ENCODE measurements at regions not wholly inside any gene's neighbourhood (a gene's known extent, or its start where the extent isn't known, plus 50 kb on each side); places are given as distances from the start of the nearest gene placed in this dataset.

GRCh38 chr16:73385696-73386095 lies 337.8 kb upstream of the ZFHX3 start:
- DNase-seq (ENCODE audit: low spot score) = no peak
- ATAC-seq = no peak
- intact Hi-C loops (cut with DNase I) = no loop called here

- intact Hi-C loops (cut with DNase I) = no loop called here
- no peak for DNase-seq (ENCODE audit: low spot score)
- no peak for ATAC-seq
These were observed 336.7 kb upstream of the ZFHX3 start for GRCh38 chr16:73384506-73385089.

- ATAC-seq (no peak), DNase-seq (ENCODE audit: low spot score) (no peak)
- intact Hi-C loops (cut with DNase I) = no loop called here
These were observed 336.0 kb upstream of the ZFHX3 start for GRCh38 chr16:73383988-73384365.

GRCh38 chr16:73383195-73383987 lies 335.5 kb upstream of the ZFHX3 start:
- intact Hi-C loops (cut with DNase I) = no loop called here
- DNase-seq (ENCODE audit: low spot score) (no peak), ATAC-seq (no peak)

- ATAC-seq = no peak
- no peak for DNase-seq (ENCODE audit: low spot score)
- intact Hi-C loops (cut with DNase I) = no loop called here
These were observed 330.5 kb upstream of the ZFHX3 start for GRCh38 chr16:73378471-73378870.

- intact Hi-C loops (cut with DNase I) = no loop called here
- ATAC-seq (no peak), DNase-seq (ENCODE audit: low spot score) (no peak)
These were observed 323.8 kb upstream of the ZFHX3 start for GRCh38 chr16:73371584-73372319.

GRCh38 chr16:73369851-73370250 lies 321.9 kb upstream of the ZFHX3 start:
- intact Hi-C loops (cut with DNase I) = no loop called here
- DNase-seq (ENCODE audit: low spot score) = no peak
- ATAC-seq = no peak

GRCh38 chr16:73368715-73369114 lies 320.8 kb upstream of the ZFHX3 start:
- DNase-seq (ENCODE audit: low spot score) = no peak
- no peak for ATAC-seq
- intact Hi-C loops (cut with DNase I) = no loop called here

- intact Hi-C loops (cut with DNase I) = no loop called here
- no peak for DNase-seq (ENCODE audit: low spot score)
- no peak for ATAC-seq
These were observed 317.2 kb upstream of the ZFHX3 start for GRCh38 chr16:73365016-73365551.

GRCh38 chr16:73364413-73364812 lies 316.5 kb upstream of the ZFHX3 start:
- no peak for ATAC-seq
- no peak for DNase-seq (ENCODE audit: low spot score)
- intact Hi-C loops (cut with DNase I) = no loop called here

- intact Hi-C loops (cut with DNase I) = no loop called here
- ATAC-seq (no peak), DNase-seq (ENCODE audit: low spot score) (no peak)
These were observed 313.1 kb upstream of the ZFHX3 start for GRCh38 chr16:73361061-73361460.

GRCh38 chr16:73356401-73357079 lies 308.6 kb upstream of the ZFHX3 start:
- ATAC-seq (no peak), DNase-seq (ENCODE audit: low spot score) (no peak)
- intact Hi-C loops (cut with DNase I) = no loop called here

GRCh38 chr16:73355981-73356380 lies 308.1 kb upstream of the ZFHX3 start:
- DNase-seq (ENCODE audit: low spot score) (no peak), ATAC-seq (no peak)
- intact Hi-C loops (cut with DNase I) = no loop called here

GRCh38 chr16:73354434-73354833 lies 306.5 kb upstream of the ZFHX3 start:
- intact Hi-C loops (cut with DNase I) = no loop called here
- DNase-seq (ENCODE audit: low spot score) (no peak), ATAC-seq (no peak)

GRCh38 chr16:73350707-73351452 lies 303.0 kb upstream of the ZFHX3 start:
- intact Hi-C loops (cut with DNase I) = no loop called here
- no peak for ATAC-seq

GRCh38 chr16:73347500-73348375 lies 299.8 kb upstream of the ZFHX3 start:
- DNase-seq (ENCODE audit: low spot score) (no peak), ATAC-seq (no peak)
- intact Hi-C loops (cut with DNase I) = no loop called here

More at GRCh38 chr16:73350707-73351452, 303.0 kb upstream of the ZFHX3 start:
- no peak for DNase-seq (ENCODE audit: low spot score)

GRCh38 chr16:73339821-73340220 lies 291.9 kb upstream of the ZFHX3 start:
- no peak for ATAC-seq
- DNase-seq (ENCODE audit: low spot score) = no peak
- intact Hi-C loops (cut with DNase I) = no loop called here
